H9 (cell line): ENCODE measurements at regions not wholly inside any gene's neighbourhood (a gene's known extent, or its start where the extent isn't known, plus 50 kb on each side); places are given as distances from the start of the nearest gene placed in this dataset.

Source experiments
- DNase-seq: peaks from one replicate; pipeline ENCODE4 v3.0.0-alpha.2; 2017
- H2AFZ ChIP-seq: one replicate; pipeline ENCODE4 v1.6.1; 2013; ENCODE audit warnings: mild to moderate bottlenecking, low read length, control low read depth, moderate library complexity
- H2AK5ac ChIP-seq: 2 replicates; pipeline ENCODE4 v1.6.1; 2013; ENCODE audit warnings: low read length, control low read depth, mixed read lengths; ENCODE audit not compliant: insufficient read length
- H2BK120ac ChIP-seq: one replicate; pipeline ENCODE4 v1.6.1; 2013; ENCODE audit warnings: low read depth, mild to moderate bottlenecking, low read length, control low read depth, inconsistent platforms; ENCODE audit not compliant: poor library complexity, severe bottlenecking
- H2BK12ac ChIP-seq: 2 replicates; pipeline ENCODE4 v1.6.1; 2013; ENCODE audit warnings: low read length, control low read depth, mixed read lengths, low read depth; ENCODE audit not compliant: insufficient read length
- H2BK15ac ChIP-seq: 2 replicates; pipeline ENCODE4 v1.6.1; 2013; ENCODE audit warnings: low read depth, low read length, control low read depth
- H2BK20ac ChIP-seq: one replicate; pipeline ENCODE4 v1.6.1; 2013; ENCODE audit warnings: low read depth, mild to moderate bottlenecking, low read length, control low read depth, inconsistent platforms; ENCODE audit not compliant: poor library complexity, severe bottlenecking
- H2BK5ac ChIP-seq: 2 replicates; pipeline ENCODE4 v1.6.1; 2013; ENCODE audit warnings: low read length, control low read depth, mixed read lengths; ENCODE audit not compliant: insufficient read length
- H3K14ac ChIP-seq: 2 replicates; pipeline ENCODE4 v1.6.1; 2013; ENCODE audit warnings: low read length, control low read depth; ENCODE audit not compliant: insufficient read depth
- H3K18ac ChIP-seq: 2 replicates; pipeline ENCODE4 v1.6.1; 2013; ENCODE audit warnings: low read depth, mild to moderate bottlenecking, mixed read lengths, low read length, control low read depth; ENCODE audit not compliant: insufficient read length
- H3K23ac ChIP-seq: 2 replicates; pipeline ENCODE4 v1.6.1; 2013; ENCODE audit warnings: low read length, control low read depth, mixed read lengths, low read depth; ENCODE audit not compliant: insufficient read length
- H3K23me2 ChIP-seq: 2 replicates; pipeline ENCODE4 v1.6.1; 2013; ENCODE audit warnings: low read depth, mild to moderate bottlenecking, mixed read lengths, low read length, control low read depth; ENCODE audit not compliant: insufficient read length, poor library complexity, severe bottlenecking
- H3K27ac ChIP-seq: 2 replicates; pipeline ENCODE4 v1.5.1; 2013; ENCODE audit warnings: low read length, control low read depth, mixed read lengths, low read depth; ENCODE audit not compliant: insufficient read length
- H3K27me3 ChIP-seq: 2 replicates; pipeline ENCODE4 v1.6.1; 2013; ENCODE audit warnings: low read length, control low read depth, inconsistent platforms; ENCODE audit not compliant: insufficient read depth
- H3K4ac ChIP-seq: 2 replicates; pipeline ENCODE4 v1.6.1; 2013; ENCODE audit warnings: low read depth, mild to moderate bottlenecking, control low read depth, inconsistent platforms, low read length, moderate library complexity
- H3K4me1 ChIP-seq: 2 replicates; pipeline ENCODE4 v1.6.1; 2013; ENCODE audit warnings: low read length, control low read depth, inconsistent platforms; ENCODE audit not compliant: insufficient read depth
- H3K4me2 ChIP-seq: 2 replicates; pipeline ENCODE4 v1.6.1; 2013; ENCODE audit warnings: low read length, control low read depth, mixed read lengths; ENCODE audit not compliant: insufficient read length, insufficient read depth
- H3K56ac ChIP-seq: 2 replicates; pipeline ENCODE4 v1.6.1; 2013; ENCODE audit warnings: low read depth, mild to moderate bottlenecking, mixed read lengths, low read length, control low read depth; ENCODE audit not compliant: insufficient read length
- H3K79me1 ChIP-seq: 2 replicates; pipeline ENCODE4 v1.6.1; 2013; ENCODE audit warnings: low read depth, mild to moderate bottlenecking, moderate library complexity, low read length, control low read depth, inconsistent platforms; ENCODE audit not compliant: insufficient read depth, poor library complexity, severe bottlenecking
- H3K79me2 ChIP-seq: 2 replicates; pipeline ENCODE4 v1.6.1; 2013; ENCODE audit warnings: low read length, control low read depth, inconsistent platforms; ENCODE audit not compliant: insufficient read depth
- H3K9ac ChIP-seq: 2 replicates; pipeline ENCODE4 v1.6.1; 2013; ENCODE audit warnings: low read length, control low read depth, mixed read lengths; ENCODE audit not compliant: insufficient read length; ENCODE audit errors: extremely low read depth
- H3K9me3 ChIP-seq: one replicate; pipeline ENCODE4 v1.6.1; 2013; ENCODE audit warnings: low read depth, low read length, inconsistent platforms; ENCODE audit not compliant: control insufficient read depth
- H3T11ph ChIP-seq: one replicate; pipeline ENCODE4 v1.6.1; 2013; ENCODE audit warnings: mild to moderate bottlenecking, low read length, control low read depth, inconsistent platforms
- H4K20me1 ChIP-seq: one replicate; pipeline ENCODE4 v1.6.1; 2013; ENCODE audit not compliant: control insufficient read depth, insufficient read length, insufficient read depth
- H4K5ac ChIP-seq: 2 replicates; pipeline ENCODE4 v1.6.1; 2013; ENCODE audit warnings: low read depth, mild to moderate bottlenecking, mixed read lengths, low read length, control low read depth; ENCODE audit not compliant: insufficient read length
- H4K8ac ChIP-seq: replicated peaks from 2 replicates; pipeline ENCODE4 v1.6.1; 2013; ENCODE audit warnings: low read length, control low read depth, mixed read lengths, low read depth; ENCODE audit not compliant: insufficient read length
- H4K91ac ChIP-seq: 2 replicates; pipeline ENCODE4 v1.6.1; 2013; ENCODE audit warnings: low read depth, mild to moderate bottlenecking, moderate library complexity, mixed read lengths, low read length, control low read depth; ENCODE audit not compliant: insufficient read length
- H3K27ac Mint-ChIP-seq, 3 experiments: 2 replicates in 2 of 3; 3 replicates in 1 of 3; pipeline ENCODE4 v1.8.0; 2020 to 2021; ENCODE audit warnings: mixed read lengths in 3 of 3, mild to moderate bottlenecking in 1 of 3, moderate library complexity in 1 of 3
- H3K27me3 Mint-ChIP-seq: 2 replicates; pipeline ENCODE4 v1.8.0; 2021; ENCODE audit warnings: low read depth, mild to moderate bottlenecking, moderate library complexity, mixed read lengths
- H3K36me3 Mint-ChIP-seq, 3 experiments: 2 replicates in 2 of 3; 3 replicates in 1 of 3; pipeline ENCODE4 v1.8.0; 2020 to 2021; ENCODE audit warnings: low read depth in 3 of 3, mixed read lengths in 3 of 3; ENCODE audit not compliant: insufficient read depth in 1 of 3
- H3K4me1 Mint-ChIP-seq, 2 experiments: 2 replicates each; pipeline ENCODE4 v1.8.0; 2020; ENCODE audit warnings: mixed read lengths in 2 of 2
- H3K4me3 Mint-ChIP-seq, 2 experiments: 2 replicates in 1 of 2; 3 replicates in 1 of 2; pipeline ENCODE4 v1.8.0; 2020 to 2021; ENCODE audit warnings: mild to moderate bottlenecking in 2 of 2, mixed read lengths in 2 of 2, moderate library complexity in 1 of 2
- H3K9me3 Mint-ChIP-seq, 2 experiments: 2 replicates in 1 of 2; 3 replicates in 1 of 2; pipeline ENCODE4 v1.8.0; 2020; ENCODE audit warnings: mild to moderate bottlenecking in 2 of 2, mixed read lengths in 2 of 2, moderate library complexity in 1 of 2
- CTCF ChIP-seq: fragments of 200-600 bp; sonication (generic); conservative IDR thresholded peaks from 3 replicates; pipeline ENCODE4 v1.8.0; 2021; ENCODE audit warnings: antibody characterized with exemption, mild to moderate bottlenecking
- WGBS: extraction: QIAGEN DNeasy Blood & Tissue Kit; methylation state at CpG from one replicate; pipeline ENCODE4 v1.1.7; 2013; ENCODE audit warnings: missing lambda C conversion rate, low lambda C conversion rate, mixed read lengths; ENCODE audit not compliant: insufficient read length; ENCODE audit errors: extremely low coverage; 5-methylcytosine and 5-hydroxymethylcytosine counted together

DNA sequence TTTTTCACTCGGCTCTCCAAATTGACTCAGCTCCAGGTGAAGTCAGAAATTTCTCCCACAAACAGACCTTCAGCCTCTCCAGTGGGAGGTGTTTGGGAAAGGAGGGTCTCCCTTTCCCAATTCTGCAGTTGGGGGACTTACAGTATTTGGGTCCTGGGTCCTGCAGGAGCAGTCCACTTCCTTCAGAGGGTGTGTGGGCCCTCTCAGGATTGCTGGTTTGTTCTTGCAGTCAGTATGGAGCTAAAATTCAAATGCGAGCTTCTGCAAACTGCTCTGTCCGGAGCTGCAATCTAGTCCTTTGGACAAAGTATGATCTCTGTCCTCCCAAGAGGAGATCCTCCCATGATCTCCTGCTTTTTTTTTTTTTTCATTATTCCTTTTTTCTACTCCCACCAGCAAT lies 87.9 kb upstream of the MSTN start:
- WGBS = no CpG with 5 or more reads among the region's 3 CpGs
- H2AFZ ChIP-seq = peak overlapping the region; percentile 34

More for the DNA sequence above, 87.9 kb upstream of the MSTN start:
- Histone ChIP-seq H3K79me1 (no peaks in the 10 kb centered on the region), H3K18ac (no peak overlapping the region), H4K8ac (no peak overlapping the region), H2BK20ac (no peak overlapping the region), H3K14ac (no peak overlapping the region), H4K20me1 (no peaks in the 10 kb centered on the region), H3K9me3 (no peaks in the 10 kb centered on the region), H3K56ac (no peak overlapping the region), H2BK5ac (no peak overlapping the region), H3K23me2 (no peaks in the 10 kb centered on the region), H2AK5ac (no peak overlapping the region), H3K4me2 (no peak overlapping the region), H2BK12ac (no peak overlapping the region), H3K79me2 (no peaks in the 10 kb centered on the region), H3K27ac (no peak overlapping the region), H3K23ac (no peak overlapping the region), H4K91ac (no peak overlapping the region), H3T11ph (no peak overlapping the region), H3K4me1 (no peaks in the 10 kb centered on the region), H3K4ac (no peak overlapping the region), H2BK120ac (no peak overlapping the region), H3K27me3 (no peaks in the 10 kb centered on the region), H2BK15ac (no peak overlapping the region), H4K5ac (no peak overlapping the region), H3K9ac (no peak overlapping the region)
- no peak for TF ChIP-seq CTCF
- H3K27ac Mint-ChIP-seq = peak overlapping the region; percentile 68 to 87 (median 81); a peak in 5 of 7 replicates
- no peak overlapping the region for H3K4me3 Mint-ChIP-seq
- no peaks in the 10 kb centered on the region for H3K27me3 Mint-ChIP-seq
- no peak for DNase-seq
- peaks cover 8 to 13% of the 10 kb centered on the region in 2 experiments; a peak in 4 of 5 replicates for H3K9me3 Mint-ChIP-seq
- H3K36me3 Mint-ChIP-seq = peaks cover 0 to 8% (median 0%) of the 10 kb centered on the region in 3 experiments; a peak in 2 of 7 replicates
- H3K4me1 Mint-ChIP-seq = peaks cover 10 to 12% of the 10 kb centered on the region in 2 experiments
